ENCODE measurements at regions not wholly inside any gene's neighbourhood (a gene's known extent, or its start where the extent isn't known, plus 50 kb on each side); places are given as distances from the start of the nearest gene placed in this dataset.
"Not testable (repeated sequence)": the region's sequence is repeated elsewhere in the genome, so short reads cannot be mapped to it uniquely, and the experiment has no call there.

GRCh38 chr1:8227674-8228073 is 90.2 kb upstream of the SLC45A1 start:
- not testable (repeated sequence) for DNase-seq

- DNase-seq, result no peak
Observed at GRCh38 chr1:8226747-8227146, 91.2 kb upstream of the SLC45A1 start.

GRCh38 chr1:8226024-8226423 is 91.9 kb upstream of the SLC45A1 start:
- not testable (repeated sequence) for DNase-seq

- DNase-seq, result no peak
Observed at GRCh38 chr1:8223526-8223925, 94.4 kb upstream of the SLC45A1 start.

GRCh38 chr1:8222789-8223188 is 95.1 kb upstream of the SLC45A1 start:
- no peak for DNase-seq

GRCh38 chr1:8219530-8219929 is 98.4 kb upstream of the SLC45A1 start:
- DNase-seq, result no peak

- DNase-seq, result no peak
Observed at GRCh38 chr1:8218351-8219092, 99.4 kb upstream of the SLC45A1 start.

- DNase-seq, result no peak
Observed at GRCh38 chr1:8217809-8218208, 100.1 kb upstream of the SLC45A1 start.

- DNase-seq, result no peak
Observed at GRCh38 chr1:8217011-8217711, 100.8 kb upstream of the SLC45A1 start.

- DNase-seq, result no peak
Observed at GRCh38 chr1:8216005-8216404, 101.9 kb upstream of the SLC45A1 start.

- DNase-seq, result no peak
Observed at GRCh38 chr1:8214501-8215173, 103.3 kb upstream of the SLC45A1 start.

GRCh38 chr1:8213676-8214075 is 104.2 kb upstream of the SLC45A1 start:
- DNase-seq, result no peak

- no peak for DNase-seq
Observed at GRCh38 chr1:8213136-8213535, 104.8 kb upstream of the SLC45A1 start.

- no peak for DNase-seq
Observed at GRCh38 chr1:8212580-8213031, 105.3 kb upstream of the SLC45A1 start.

GRCh38 chr1:8211883-8212579 is 105.9 kb upstream of the SLC45A1 start:
- no peak for DNase-seq

- DNase-seq, result no peak
Observed at GRCh38 chr1:8211251-8211882, 106.5 kb upstream of the SLC45A1 start.

- no peak for DNase-seq
Observed at GRCh38 chr1:8207202-8207601, 110.7 kb upstream of the SLC45A1 start.

- DNase-seq, result no peak
Observed at GRCh38 chr1:8206391-8206790, 111.5 kb upstream of the SLC45A1 start.

- DNase-seq, result no peak
Observed at GRCh38 chr1:8205771-8206170, 112.1 kb upstream of the SLC45A1 start.

GRCh38 chr1:8204826-8205225 is 113.1 kb upstream of the SLC45A1 start:
- DNase-seq, result no peak

- no peak for DNase-seq
Observed at GRCh38 chr1:8203551-8203950, 114.4 kb upstream of the SLC45A1 start.

- DNase-seq, result no peak
Observed at GRCh38 chr1:8203056-8203455, 114.9 kb upstream of the SLC45A1 start.

Data from NCI-H446 (cell line).